DND-41 (cell line): ENCODE measurements at regions not wholly inside any gene's neighbourhood (a gene's known extent, or its start where the extent isn't known, plus 50 kb on each side); places are given as distances from the start of the nearest gene placed in this dataset.

ENCODE experiments used
- ATAC-seq: fragments of 200-7000 bp; cut with Tn5 transposase; 3 replicates; pipeline ENCODE4 v1.9.1; 2021; ENCODE audit warnings: low read depth; ENCODE audit not compliant: insufficient read depth
- DNase-seq: peaks from one replicate; pipeline ENCODE4 v3.0.0-alpha.2; 2020
- H2AFZ ChIP-seq: 2 replicates; pipeline ENCODE4 v1.6.0; 2012; ENCODE audit warnings: low read depth, low read length
- H3K27ac ChIP-seq: 2 replicates; pipeline ENCODE4 v1.5.1; 2012; ENCODE audit warnings: low read length, inconsistent platforms
- H3K27me3 ChIP-seq: fragments of 200-600 bp; sonication (generic); 2 replicates; pipeline ENCODE4 v1.6.0; 2012; ENCODE audit warnings: low read length, mild to moderate bottlenecking, inconsistent platforms; ENCODE audit not compliant: insufficient read depth, poor library complexity
- H3K36me3 ChIP-seq: 2 replicates; pipeline ENCODE4 v1.5.1; 2012; ENCODE audit warnings: low read length, inconsistent platforms; ENCODE audit not compliant: insufficient read depth
- H3K4me1 ChIP-seq: 2 replicates; pipeline ENCODE4 v1.5.1; 2012; ENCODE audit warnings: mild to moderate bottlenecking, low read length; ENCODE audit not compliant: insufficient read depth
- H3K4me2 ChIP-seq: 2 replicates; pipeline ENCODE4 v1.6.0; 2012; ENCODE audit warnings: mild to moderate bottlenecking, moderate library complexity, low read length, inconsistent platforms; ENCODE audit not compliant: insufficient read depth
- H3K4me3 ChIP-seq, 2 experiments: fragments of 200-600 bp in 1 of 2; shearing (Covaris generic) in 1 of 2; 2 replicates each; pipeline ENCODE4 v1.5.1; 2012 to 2016; ENCODE audit warnings: inconsistent platforms in 2 of 2, low read length in 2 of 2, mild to moderate bottlenecking in 2 of 2, low read depth in 1 of 2, moderate library complexity in 1 of 2
- H3K79me2 ChIP-seq: 2 replicates; pipeline ENCODE4 v1.6.0; 2012; ENCODE audit warnings: low read length, inconsistent platforms; ENCODE audit not compliant: insufficient read depth
- H3K9ac ChIP-seq: 2 replicates; pipeline ENCODE4 v1.6.0; 2012; ENCODE audit warnings: low read depth, mild to moderate bottlenecking, inconsistent platforms, low read length, moderate library complexity
- H3K9me3 ChIP-seq: 2 replicates; pipeline ENCODE4 v1.5.1; 2012; ENCODE audit warnings: low read length, moderate library complexity, mild to moderate bottlenecking, inconsistent platforms; ENCODE audit not compliant: insufficient read depth, severe bottlenecking
- H4K20me1 ChIP-seq: 2 replicates; pipeline ENCODE4 v1.6.0; 2012; ENCODE audit warnings: low read length; ENCODE audit not compliant: insufficient read depth
- CTCF ChIP-seq: IDR thresholded peaks from 2 replicates; pipeline ENCODE4 v1.5.1; 2012; ENCODE audit warnings: borderline replicate concordance, low read length, moderate library complexity, mild to moderate bottlenecking; ENCODE audit not compliant: poor library complexity, severe bottlenecking; ENCODE audit errors: extremely low read depth
- EZH2 ChIP-seq: IDR thresholded peaks from 3 replicates; pipeline ENCODE4 v1.6.1; 2012; ENCODE audit warnings: borderline replicate concordance, low read depth, mild to moderate bottlenecking, moderate library complexity, low read length, inconsistent platforms; ENCODE audit not compliant: severe bottlenecking

GRCh38 chr1:213526306-213526705 lies 461.5 kb upstream of the PROX1 start:
- H3K4me2 ChIP-seq: no peak overlapping the region
- H3K79me2 ChIP-seq: no peaks in the 10 kb centered on the region
- no peak overlapping the region for H3K4me3 ChIP-seq
- H3K36me3 ChIP-seq: no peaks in the 10 kb centered on the region
- TF ChIP-seq EZH2 (no peak), CTCF (no peak)
- ATAC-seq (no peak), DNase-seq (no peak)
- no peak overlapping the region for H2AFZ ChIP-seq
- no peak overlapping the region for H3K9ac ChIP-seq
- peaks cover 4% of the 10 kb centered on the region for H3K27me3 ChIP-seq
- H3K27ac ChIP-seq: no peak overlapping the region
- H4K20me1 ChIP-seq: no peaks in the 10 kb centered on the region
- H3K4me1 ChIP-seq: no peaks in the 10 kb centered on the region
- H3K9me3 ChIP-seq: peaks cover 4% of the 10 kb centered on the region

DNA sequence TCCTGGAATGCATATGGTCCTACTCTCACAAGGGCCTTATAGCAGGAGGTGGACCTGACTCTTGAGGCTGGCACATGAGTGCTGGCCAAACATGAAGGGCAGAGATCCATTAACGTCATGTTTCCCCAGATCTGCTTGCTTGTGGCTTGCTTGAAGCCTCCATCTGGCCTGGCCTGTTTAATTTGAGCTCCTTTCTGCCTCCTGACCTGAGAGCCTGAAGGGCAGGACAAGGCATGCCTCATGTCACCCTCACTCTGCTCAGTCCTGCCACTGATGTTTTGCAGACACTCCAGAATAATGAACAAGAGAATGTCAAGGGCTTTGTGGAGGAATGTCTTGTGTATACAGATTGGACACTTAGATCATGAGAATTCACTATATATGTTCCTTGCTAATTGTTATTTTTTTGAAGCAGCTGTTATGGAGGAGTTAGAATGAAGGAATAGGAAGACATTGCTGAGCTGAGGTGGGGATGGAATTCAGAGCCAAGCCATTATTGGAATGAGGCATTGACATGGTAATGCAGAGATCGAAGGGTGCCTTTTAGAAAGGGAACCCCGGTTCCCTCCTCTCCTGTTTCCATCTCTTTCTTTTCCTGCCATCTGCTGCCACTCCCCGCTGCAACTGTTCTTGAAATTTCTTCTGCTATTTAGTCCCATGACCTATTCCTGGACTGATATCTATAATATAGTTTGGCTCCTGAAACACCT lies 457.0 kb upstream of the PROX1 start:
- no peaks in the 10 kb centered on the region for H3K9me3 ChIP-seq
- H4K20me1 ChIP-seq: no peaks in the 10 kb centered on the region
- H3K4me1 ChIP-seq: no peaks in the 10 kb centered on the region
- H3K4me2 ChIP-seq: no peak overlapping the region
- DNase-seq (no peak), ATAC-seq (no peak)
- no peaks in the 10 kb centered on the region for H3K36me3 ChIP-seq
- TF ChIP-seq CTCF: no peak
- TF ChIP-seq EZH2: no peak
- H2AFZ ChIP-seq: no peak overlapping the region
- no peak overlapping the region for H3K27ac ChIP-seq
- H3K4me3 ChIP-seq: no peak overlapping the region
- no peaks in the 10 kb centered on the region for H3K79me2 ChIP-seq
- H3K9ac ChIP-seq: no peak overlapping the region
- peaks cover 4% of the 10 kb centered on the region for H3K27me3 ChIP-seq

- TF ChIP-seq CTCF (no peak), EZH2 (no peak)
- Histone ChIP-seq H3K27ac (no peak overlapping the region), H3K27me3 (no peaks in the 10 kb centered on the region), H3K9ac (no peak overlapping the region), H4K20me1 (no peaks in the 10 kb centered on the region), H3K4me1 (no peaks in the 10 kb centered on the region), H3K4me2 (no peak overlapping the region), H2AFZ (no peak overlapping the region), H3K9me3 (no peaks in the 10 kb centered on the region), H3K36me3 (no peaks in the 10 kb centered on the region), H3K79me2 (no peaks in the 10 kb centered on the region), H3K4me3 (no peak overlapping the region)
- ATAC-seq: no peak
- no peak for DNase-seq
Observed at GRCh38 chr1:213531369-213532310, 456.1 kb upstream of the PROX1 start.
